Neural cell (in vitro differentiated cells): ENCODE measurements at regions not wholly inside any gene's neighbourhood (a gene's known extent, or its start where the extent isn't known, plus 50 kb on each side); places are given as distances from the start of the nearest gene placed in this dataset.

ENCODE experiments used
- POLR2AphosphoS5 ChIP-seq: IDR thresholded peaks from 2 replicates; pipeline ENCODE4 v1.6.1; 2012
- TF ChIP-seq, protein P1 (sequence below): IDR thresholded peaks from 2 replicates; pipeline ENCODE4 v1.6.1; 2012; ENCODE audit warnings: borderline replicate concordance

DNA sequence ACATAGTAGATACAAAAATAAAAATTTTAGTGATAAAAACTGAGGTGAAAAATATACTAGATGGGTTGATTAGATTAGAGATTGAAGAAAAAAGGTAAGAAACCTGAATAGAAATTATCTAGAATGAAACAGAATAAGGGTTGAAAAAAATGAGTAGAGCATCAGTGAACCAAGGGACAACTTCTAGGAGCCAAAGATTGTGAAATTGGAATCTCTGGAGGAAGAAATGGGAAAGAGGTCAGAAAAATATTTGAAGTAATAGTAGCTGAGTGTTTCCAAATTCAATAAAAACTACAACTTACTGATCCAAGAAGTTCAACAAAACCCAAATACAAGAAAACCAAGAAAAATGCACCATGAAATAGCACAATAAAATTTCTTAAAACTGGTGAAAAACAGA, 116.6 kb upstream of the STARD4 start:
- TF ChIP-seq POLR2AphosphoS5: no peak
- TF ChIP-seq, protein P1, sequence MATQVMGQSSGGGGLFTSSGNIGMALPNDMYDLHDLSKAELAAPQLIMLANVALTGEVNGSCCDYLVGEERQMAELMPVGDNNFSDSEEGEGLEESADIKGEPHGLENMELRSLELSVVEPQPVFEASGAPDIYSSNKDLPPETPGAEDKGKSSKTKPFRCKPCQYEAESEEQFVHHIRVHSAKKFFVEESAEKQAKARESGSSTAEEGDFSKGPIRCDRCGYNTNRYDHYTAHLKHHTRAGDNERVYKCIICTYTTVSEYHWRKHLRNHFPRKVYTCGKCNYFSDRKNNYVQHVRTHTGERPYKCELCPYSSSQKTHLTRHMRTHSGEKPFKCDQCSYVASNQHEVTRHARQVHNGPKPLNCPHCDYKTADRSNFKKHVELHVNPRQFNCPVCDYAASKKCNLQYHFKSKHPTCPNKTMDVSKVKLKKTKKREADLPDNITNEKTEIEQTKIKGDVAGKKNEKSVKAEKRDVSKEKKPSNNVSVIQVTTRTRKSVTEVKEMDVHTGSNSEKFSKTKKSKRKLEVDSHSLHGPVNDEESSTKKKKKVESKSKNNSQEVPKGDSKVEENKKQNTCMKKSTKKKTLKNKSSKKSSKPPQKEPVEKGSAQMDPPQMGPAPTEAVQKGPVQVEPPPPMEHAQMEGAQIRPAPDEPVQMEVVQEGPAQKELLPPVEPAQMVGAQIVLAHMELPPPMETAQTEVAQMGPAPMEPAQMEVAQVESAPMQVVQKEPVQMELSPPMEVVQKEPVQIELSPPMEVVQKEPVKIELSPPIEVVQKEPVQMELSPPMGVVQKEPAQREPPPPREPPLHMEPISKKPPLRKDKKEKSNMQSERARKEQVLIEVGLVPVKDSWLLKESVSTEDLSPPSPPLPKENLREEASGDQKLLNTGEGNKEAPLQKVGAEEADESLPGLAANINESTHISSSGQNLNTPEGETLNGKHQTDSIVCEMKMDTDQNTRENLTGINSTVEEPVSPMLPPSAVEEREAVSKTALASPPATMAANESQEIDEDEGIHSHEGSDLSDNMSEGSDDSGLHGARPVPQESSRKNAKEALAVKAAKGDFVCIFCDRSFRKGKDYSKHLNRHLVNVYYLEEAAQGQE: no peak
